ENCODE measurements at regions not wholly inside any gene's neighbourhood (a gene's known extent, or its start where the extent isn't known, plus 50 kb on each side); places are given as distances from the start of the nearest gene placed in this dataset.

GRCh38 chr20:52294106-52294628 lies 102.6 kb upstream of the ZFP64 start:
- no peak for TF ChIP-seq CTCF (IDR thresholded peaks at IDR 0.05)
- TF ChIP-seq POLR2A (IDR thresholded peaks at IDR 0.05), result no peak
